Activated T-helper 1 cell treated with anti-CD3 and anti-CD28 coated beads, Interleukin-12 subunit alpha, Interleukin-12 subunit beta, Interleukin-2, Interleukin-4 antibody, amounts not matched to agents 30 ng/mL and 10 ng/mL and 1 ng/mL, durations not matched to agents 14 hours and 24 hours and 36 hours (primary cell): ENCODE measurements at regions not wholly inside any gene's neighbourhood (a gene's known extent, or its start where the extent isn't known, plus 50 kb on each side); places are given as distances from the start of the nearest gene placed in this dataset.

Source experiments
- DNase-seq: peaks from one replicate; pipeline ENCODE4 v3.0.0; 2021; ENCODE audit warnings: low spot score
- H3K27ac Mint-ChIP-seq: one replicate; pipeline ENCODE4 v1.8.0; 2021; ENCODE audit warnings: mild to moderate bottlenecking, mixed read lengths
- H3K27me3 Mint-ChIP-seq: one replicate; pipeline ENCODE4 v1.8.0; 2022; ENCODE audit warnings: mild to moderate bottlenecking, moderate library complexity, mixed read lengths; ENCODE audit not compliant: insufficient read depth
- H3K36me3 Mint-ChIP-seq: one replicate; pipeline ENCODE4 v1.8.0; 2021; ENCODE audit warnings: low read depth, mixed read lengths
- H3K4me1 Mint-ChIP-seq: one replicate; pipeline ENCODE4 v1.8.0; 2021; ENCODE audit warnings: low read depth, mixed read lengths
- H3K4me3 Mint-ChIP-seq: one replicate; pipeline ENCODE4 v1.8.0; 2021; ENCODE audit warnings: mild to moderate bottlenecking, moderate library complexity, mixed read lengths
- H3K9me3 Mint-ChIP-seq: one replicate; pipeline ENCODE4 v1.8.0; 2021; ENCODE audit warnings: mixed read lengths
- intact Hi-C: fragments of 100-400 bp; cut with micrococcal nuclease; formaldehyde crosslinking; loops from one replicate; pipeline ENCODE4 v1.15.1; 2024

- no peaks in the 10 kb centered on the region for H3K27me3 Mint-ChIP-seq
- DNase-seq, result no peak
- intact Hi-C loops, result no loop called here
- no peak overlapping the region for H3K4me3 Mint-ChIP-seq
- H3K36me3 Mint-ChIP-seq, result no peaks in the 10 kb centered on the region
- H3K27ac Mint-ChIP-seq, result no peak overlapping the region
- no peaks in the 10 kb centered on the region for H3K4me1 Mint-ChIP-seq
- H3K9me3 Mint-ChIP-seq, result no peaks in the 10 kb centered on the region
Observed at GRCh38 chr9:73667749-73668148, 516.1 kb downstream of the ANXA1 start.

GRCh38 chr9:73680831-73681230 is 529.2 kb downstream of the ANXA1 start:
- intact Hi-C loops, result loop anchor here (5.0 to 10.0 kb wide), 2 partner anchors 891 to 964 kb away; no protein-coding TSS in a partner anchor

GRCh38 chr9:73682789-73683188 is 531.1 kb downstream of the ANXA1 start:
- no peaks in the 10 kb centered on the region for H3K4me1 Mint-ChIP-seq
- H3K27ac Mint-ChIP-seq, result no peak overlapping the region
- no peak overlapping the region for H3K4me3 Mint-ChIP-seq
- DNase-seq, result no peak
- H3K36me3 Mint-ChIP-seq, result no peaks in the 10 kb centered on the region
- H3K9me3 Mint-ChIP-seq, result no peaks in the 10 kb centered on the region
- intact Hi-C loops, result loop anchor here (5.0 to 10.0 kb wide), 2 partner anchors 890 to 962 kb away; no protein-coding TSS in a partner anchor
- H3K27me3 Mint-ChIP-seq, result no peaks in the 10 kb centered on the region

More at GRCh38 chr9:73680831-73681230, 529.2 kb downstream of the ANXA1 start:
- DNase-seq, result no peak
- H3K4me3 Mint-ChIP-seq, result no peak overlapping the region
- no peaks in the 10 kb centered on the region for H3K27me3 Mint-ChIP-seq
- no peaks in the 10 kb centered on the region for H3K9me3 Mint-ChIP-seq
- no peaks in the 10 kb centered on the region for H3K4me1 Mint-ChIP-seq
- H3K27ac Mint-ChIP-seq, result no peak overlapping the region
- H3K36me3 Mint-ChIP-seq, result no peaks in the 10 kb centered on the region

GRCh38 chr9:73683862-73684591 is 532.4 kb downstream of the ANXA1 start:
- Mint-ChIP-seq H3K27me3 (no peaks in the 10 kb centered on the region), H3K9me3 (no peaks in the 10 kb centered on the region), H3K4me1 (no peaks in the 10 kb centered on the region), H3K27ac (no peak overlapping the region), H3K4me3 (no peak overlapping the region), H3K36me3 (no peaks in the 10 kb centered on the region)
- DNase-seq, result no peak
- intact Hi-C loops, result loop anchor here (1.0 to 10.0 kb wide), 3 partner anchors 695 to 961 kb away; no protein-coding TSS in a partner anchor

- Mint-ChIP-seq H3K4me3 (no peak overlapping the region), H3K27ac (no peak overlapping the region), H3K36me3 (no peaks in the 10 kb centered on the region), H3K9me3 (no peaks in the 10 kb centered on the region), H3K4me1 (no peaks in the 10 kb centered on the region), H3K27me3 (no peaks in the 10 kb centered on the region)
- intact Hi-C loops, result loop anchor here (1.0 to 10.0 kb wide), 3 partner anchors 695 to 960 kb away; no protein-coding TSS in a partner anchor
- DNase-seq, result no peak
Observed at GRCh38 chr9:73684601-73685000, 532.9 kb downstream of the ANXA1 start.

- no peak for DNase-seq
- intact Hi-C loops, result loop anchor here (10.0 kb wide), 1 partner anchor 959 kb away; no protein-coding TSS in a partner anchor
- Mint-ChIP-seq H3K9me3 (no peaks in the 10 kb centered on the region), H3K4me3 (no peak overlapping the region), H3K27me3 (no peaks in the 10 kb centered on the region), H3K4me1 (no peaks in the 10 kb centered on the region), H3K27ac (no peak overlapping the region), H3K36me3 (no peaks in the 10 kb centered on the region)
Observed at GRCh38 chr9:73685786-73686185, 534.1 kb downstream of the ANXA1 start.

GRCh38 chr9:73689051-73689870 is 537.6 kb downstream of the ANXA1 start:
- intact Hi-C loops, result loop anchor here (10.0 kb wide), 1 partner anchor 956 kb away; no protein-coding TSS in a partner anchor
- H3K36me3 Mint-ChIP-seq, result no peaks in the 10 kb centered on the region
- no peaks in the 10 kb centered on the region for H3K27me3 Mint-ChIP-seq
- no peak overlapping the region for H3K27ac Mint-ChIP-seq
- no peak overlapping the region for H3K4me3 Mint-ChIP-seq
- H3K9me3 Mint-ChIP-seq, result no peaks in the 10 kb centered on the region
- DNase-seq, result no peak
- H3K4me1 Mint-ChIP-seq, result no peaks in the 10 kb centered on the region

- Mint-ChIP-seq H3K9me3 (no peaks in the 10 kb centered on the region), H3K4me1 (no peaks in the 10 kb centered on the region), H3K4me3 (no peak overlapping the region), H3K27me3 (no peaks in the 10 kb centered on the region), H3K36me3 (no peaks in the 10 kb centered on the region), H3K27ac (no peak overlapping the region)
- no peak for DNase-seq
- intact Hi-C loops, result no loop called here
Observed at GRCh38 chr9:73701415-73702057, 549.9 kb downstream of the ANXA1 start.

- Mint-ChIP-seq H3K36me3 (no peaks in the 10 kb centered on the region), H3K9me3 (no peaks in the 10 kb centered on the region), H3K4me3 (no peak overlapping the region), H3K27me3 (no peaks in the 10 kb centered on the region), H3K4me1 (no peaks in the 10 kb centered on the region), H3K27ac (no peak overlapping the region)
- DNase-seq, result no peak
- intact Hi-C loops, result loop anchor here (5.0 kb wide), 1 partner anchor 1888 kb away; no protein-coding TSS in a partner anchor
Observed at GRCh38 chr9:73714294-73714693, 562.6 kb downstream of the ANXA1 start.

- Mint-ChIP-seq H3K9me3 (no peaks in the 10 kb centered on the region), H3K36me3 (no peaks in the 10 kb centered on the region), H3K4me1 (no peaks in the 10 kb centered on the region), H3K27ac (no peak overlapping the region), H3K4me3 (no peak overlapping the region), H3K27me3 (no peaks in the 10 kb centered on the region)
- intact Hi-C loops, result no loop called here
- DNase-seq, result no peak
Observed at GRCh38 chr9:73715591-73715990, 563.9 kb downstream of the ANXA1 start.

GRCh38 chr9:73719660-73720059 is 568.0 kb downstream of the ANXA1 start:
- Mint-ChIP-seq H3K27ac (no peak overlapping the region), H3K36me3 (no peaks in the 10 kb centered on the region), H3K9me3 (no peaks in the 10 kb centered on the region), H3K27me3 (no peaks in the 10 kb centered on the region), H3K4me1 (no peaks in the 10 kb centered on the region), H3K4me3 (no peak overlapping the region)
- intact Hi-C loops, result no loop called here
- DNase-seq, result no peak

- H3K27me3 Mint-ChIP-seq, result no peaks in the 10 kb centered on the region
- intact Hi-C loops, result no loop called here
- H3K27ac Mint-ChIP-seq, result no peak overlapping the region
- H3K9me3 Mint-ChIP-seq, result no peaks in the 10 kb centered on the region
- H3K4me1 Mint-ChIP-seq, result no peaks in the 10 kb centered on the region
- DNase-seq, result no peak
- H3K36me3 Mint-ChIP-seq, result no peaks in the 10 kb centered on the region
- no peak overlapping the region for H3K4me3 Mint-ChIP-seq
Observed at GRCh38 chr9:73720601-73721000, 568.9 kb downstream of the ANXA1 start.
